ENCODE measurements at regions not wholly inside any gene's neighbourhood (a gene's known extent, or its start where the extent isn't known, plus 50 kb on each side); places are given as distances from the start of the nearest gene placed in this dataset.
"Not testable (repeated sequence)": the region's sequence is repeated elsewhere in the genome, so short reads cannot be mapped to it uniquely, and the experiment has no call there.

DNA sequence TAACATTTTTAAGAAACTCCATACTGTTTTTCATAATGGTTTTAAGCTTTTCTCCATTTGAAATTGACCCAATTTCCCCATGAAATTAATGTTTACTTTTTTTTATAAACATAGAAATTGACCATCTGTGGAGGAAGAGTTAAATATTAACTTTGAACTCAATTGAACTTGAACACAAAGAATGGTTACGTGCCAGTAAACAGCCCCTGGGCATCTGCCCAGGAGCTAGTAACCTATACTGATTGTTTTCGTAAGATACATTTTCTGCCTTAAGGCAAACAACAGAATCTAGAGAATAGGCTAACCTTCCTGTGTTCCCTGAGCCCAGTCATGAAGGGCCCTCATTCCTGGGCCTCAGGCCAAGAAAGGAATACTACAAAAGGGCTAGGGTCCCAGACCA, 235.9 kb downstream of the ZFY start:
- DNase-seq; CTCF ChIA-PET; H3K27ac Mint-ChIP-seq; H3K4me1 Mint-ChIP-seq; POLR2A ChIA-PET; H3K9me3 Mint-ChIP-seq (ENCODE audit: low read depth); H3K4me3 Mint-ChIP-seq; H3K27me3 Mint-ChIP-seq; intact Hi-C loops (cut with DNase I, micrococcal nuclease); ATAC-seq; H3K36me3 Mint-ChIP-seq (ENCODE audit: low read depth): not testable (repeated sequence)

DNA sequence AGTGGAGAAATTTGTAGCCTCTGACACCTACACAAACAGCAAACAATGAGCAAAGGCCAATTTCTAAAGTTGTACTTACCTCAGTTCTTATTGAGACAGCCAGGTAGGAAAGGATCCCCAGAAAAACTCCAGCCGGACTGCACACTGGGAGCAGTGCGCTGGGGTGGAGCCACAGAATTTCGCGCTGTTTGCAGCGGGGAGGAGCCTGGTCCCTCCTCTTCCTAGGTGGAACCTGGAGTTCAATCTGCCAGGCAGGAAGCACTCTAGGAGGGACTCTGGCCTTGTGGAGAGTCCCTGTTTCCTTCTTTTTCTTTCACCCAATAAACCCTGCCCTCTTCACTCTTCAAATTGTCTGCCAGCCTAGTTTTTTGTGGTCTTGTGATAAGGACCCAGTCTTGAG, 259.9 kb downstream of the ZFY start:
- H3K9me3 Mint-ChIP-seq (ENCODE audit: low read depth); intact Hi-C loops (cut with DNase I, micrococcal nuclease); ATAC-seq; DNase-seq; H3K36me3 Mint-ChIP-seq (ENCODE audit: low read depth); CTCF ChIA-PET; H3K4me3 Mint-ChIP-seq; H3K27me3 Mint-ChIP-seq; H3K4me1 Mint-ChIP-seq; POLR2A ChIA-PET; H3K27ac Mint-ChIP-seq: not testable (repeated sequence)

DNA sequence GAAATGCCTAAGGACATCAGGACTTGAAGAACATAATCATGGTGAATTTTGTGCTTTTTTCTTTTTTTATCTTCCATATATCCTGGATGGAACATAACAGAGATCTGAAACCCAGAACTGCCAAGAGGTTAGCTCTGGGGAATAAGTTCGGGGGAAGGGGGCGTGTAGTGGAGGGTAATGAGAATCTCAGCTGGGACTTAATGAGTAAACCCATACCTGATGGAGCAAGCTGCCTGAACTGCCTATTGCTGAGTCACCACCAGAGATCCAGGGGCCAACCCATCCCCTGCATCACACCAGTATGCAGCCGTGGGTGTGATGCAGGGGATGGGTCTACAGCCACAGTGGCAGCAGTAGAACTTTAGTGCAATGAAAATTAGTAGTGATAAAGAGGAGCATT, 267.1 kb downstream of the ZFY start:
- CTCF ChIA-PET; ATAC-seq; POLR2A ChIA-PET; H3K4me1 Mint-ChIP-seq; H3K9me3 Mint-ChIP-seq (ENCODE audit: low read depth); H3K27ac Mint-ChIP-seq; DNase-seq; H3K36me3 Mint-ChIP-seq (ENCODE audit: low read depth); H3K27me3 Mint-ChIP-seq; H3K4me3 Mint-ChIP-seq; intact Hi-C loops (cut with DNase I, micrococcal nuclease): not testable (repeated sequence)

DNA sequence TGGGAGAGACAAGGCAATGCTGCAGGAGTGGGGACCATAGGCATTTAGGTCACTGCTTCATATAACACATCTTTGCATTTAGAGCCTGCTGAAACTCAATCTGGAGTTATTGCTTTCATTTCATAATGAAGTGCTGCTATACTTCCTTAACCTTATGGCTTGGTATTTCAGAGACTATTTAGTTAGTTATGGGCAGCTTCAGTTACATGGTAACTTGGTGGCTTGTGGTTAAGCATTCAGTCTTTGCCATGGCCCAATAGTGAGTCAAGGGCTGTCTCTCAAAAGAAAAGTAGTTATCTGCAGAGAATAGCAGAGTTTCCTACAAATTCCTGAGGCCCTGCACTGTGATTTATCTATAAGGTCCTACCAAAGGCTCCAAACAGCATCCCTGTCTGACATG, 271.6 kb downstream of the ZFY start:
- ATAC-seq; intact Hi-C loops (cut with DNase I, micrococcal nuclease); H3K4me3 Mint-ChIP-seq; H3K27ac Mint-ChIP-seq; CTCF ChIA-PET; H3K9me3 Mint-ChIP-seq (ENCODE audit: low read depth); H3K36me3 Mint-ChIP-seq (ENCODE audit: low read depth); POLR2A ChIA-PET; H3K4me1 Mint-ChIP-seq; DNase-seq; H3K27me3 Mint-ChIP-seq: not testable (repeated sequence)

DNA sequence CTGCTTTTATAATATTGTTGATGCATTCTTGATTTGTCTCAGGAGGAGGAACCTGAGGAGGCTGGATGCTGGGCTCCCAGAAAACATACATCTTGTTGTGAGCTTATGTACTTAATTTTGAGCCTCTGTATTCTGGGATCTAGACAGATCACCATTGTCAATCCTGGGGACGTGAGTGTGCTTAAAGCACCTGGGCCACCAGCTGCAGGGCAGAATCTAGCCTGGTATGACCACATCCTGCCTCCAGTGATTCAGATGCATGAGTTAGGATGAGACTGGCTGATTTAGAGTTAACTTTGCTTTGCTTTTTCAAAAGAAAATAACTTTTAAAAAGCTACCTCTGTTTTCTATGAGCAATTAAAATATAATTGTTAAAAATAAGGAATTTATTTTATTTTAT, 278.0 kb downstream of the ZFY start:
- H3K4me3 Mint-ChIP-seq; H3K4me1 Mint-ChIP-seq; intact Hi-C loops (cut with DNase I, micrococcal nuclease): not testable (repeated sequence)

DNA sequence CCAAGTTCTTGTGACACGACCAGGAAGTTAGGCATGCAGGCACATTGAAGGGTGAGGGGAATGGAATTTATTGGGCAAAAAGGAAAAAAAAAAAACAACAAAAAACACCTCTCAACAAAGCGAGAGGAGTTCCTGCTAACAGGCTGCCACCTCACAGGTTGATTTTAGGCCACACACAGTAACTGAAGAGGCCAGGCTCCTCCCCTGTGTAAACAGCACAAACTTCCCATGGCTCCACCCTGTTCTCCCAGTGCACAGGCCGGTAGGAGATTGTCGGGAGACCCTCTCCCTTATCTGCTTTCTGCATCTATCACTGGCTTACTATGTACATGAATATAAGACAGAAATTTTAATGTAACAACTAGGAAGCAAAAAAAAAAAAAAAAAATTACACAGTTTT, 283.0 kb downstream of the ZFY start:
- not testable (repeated sequence) for H3K9me3 Mint-ChIP-seq (ENCODE audit: low read depth); H3K4me3 Mint-ChIP-seq

More for the DNA sequence above, 278.0 kb downstream of the ZFY start:
- H3K36me3 Mint-ChIP-seq (ENCODE audit: low read depth); H3K9me3 Mint-ChIP-seq (ENCODE audit: low read depth); CTCF ChIA-PET; H3K27ac Mint-ChIP-seq; POLR2A ChIA-PET; H3K27me3 Mint-ChIP-seq; ATAC-seq: not testable (repeated sequence)
- DNase-seq, result peak; percentile 8

DNA sequence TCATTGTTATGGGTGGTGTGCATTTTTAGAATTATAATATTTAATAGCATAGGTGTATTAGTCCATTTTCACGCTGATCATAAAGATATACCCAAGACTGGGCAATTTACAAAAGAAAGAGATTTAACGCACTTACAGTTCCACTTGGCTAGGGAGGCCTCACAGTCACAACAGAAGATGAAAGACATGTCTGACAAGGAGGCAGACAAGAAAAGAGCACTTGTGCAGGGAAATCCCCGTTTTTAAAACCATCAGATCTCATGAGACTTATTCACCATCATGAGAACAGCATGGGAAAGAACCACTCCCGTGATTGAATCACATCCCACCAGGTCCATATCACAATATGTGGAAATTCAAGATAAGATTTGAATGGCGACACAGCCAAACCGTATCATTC, 283.4 kb downstream of the ZFY start:
- CTCF ChIA-PET; H3K4me1 Mint-ChIP-seq; H3K27ac Mint-ChIP-seq; H3K4me3 Mint-ChIP-seq; H3K9me3 Mint-ChIP-seq (ENCODE audit: low read depth); intact Hi-C loops (cut with DNase I, micrococcal nuclease); DNase-seq; H3K36me3 Mint-ChIP-seq (ENCODE audit: low read depth); POLR2A ChIA-PET; H3K27me3 Mint-ChIP-seq: not testable (repeated sequence)
- ATAC-seq, result peak; percentile 19

More for the DNA sequence above, 283.0 kb downstream of the ZFY start:
- DNase-seq; POLR2A ChIA-PET; H3K36me3 Mint-ChIP-seq (ENCODE audit: low read depth); ATAC-seq; H3K27me3 Mint-ChIP-seq; intact Hi-C loops (cut with DNase I, micrococcal nuclease); H3K4me1 Mint-ChIP-seq; CTCF ChIA-PET; H3K27ac Mint-ChIP-seq: not testable (repeated sequence)

DNA sequence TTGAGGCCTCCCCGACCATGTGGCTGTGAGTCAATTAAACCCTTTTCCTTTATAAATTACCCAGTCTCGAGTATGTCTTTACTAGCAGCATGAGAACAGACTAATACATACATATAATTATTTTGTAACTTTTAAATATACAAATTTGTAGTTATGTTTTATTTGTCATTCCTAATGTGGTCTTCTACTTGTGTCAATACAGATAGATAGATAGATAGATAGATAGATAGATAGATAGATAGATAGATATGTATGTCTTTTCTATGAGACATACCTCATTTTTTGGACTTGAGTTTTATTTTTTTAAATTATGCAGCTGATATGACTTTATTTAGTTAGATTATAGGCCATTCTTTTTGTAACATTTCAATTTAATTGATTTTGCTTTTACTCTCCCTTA, 316.0 kb upstream of the TGIF2LY start:
- intact Hi-C loops (cut with DNase I, micrococcal nuclease); ATAC-seq; H3K4me3 Mint-ChIP-seq; H3K36me3 Mint-ChIP-seq (ENCODE audit: low read depth); DNase-seq; H3K9me3 Mint-ChIP-seq (ENCODE audit: low read depth); H3K4me1 Mint-ChIP-seq; POLR2A ChIA-PET; H3K27ac Mint-ChIP-seq; H3K27me3 Mint-ChIP-seq: not testable (repeated sequence)
- CTCF ChIA-PET, result interaction anchor here (0.6 kb wide), 1 partner anchor 455 kb away, joined by 3 read pairs; no protein-coding TSS in a partner anchor

DNA sequence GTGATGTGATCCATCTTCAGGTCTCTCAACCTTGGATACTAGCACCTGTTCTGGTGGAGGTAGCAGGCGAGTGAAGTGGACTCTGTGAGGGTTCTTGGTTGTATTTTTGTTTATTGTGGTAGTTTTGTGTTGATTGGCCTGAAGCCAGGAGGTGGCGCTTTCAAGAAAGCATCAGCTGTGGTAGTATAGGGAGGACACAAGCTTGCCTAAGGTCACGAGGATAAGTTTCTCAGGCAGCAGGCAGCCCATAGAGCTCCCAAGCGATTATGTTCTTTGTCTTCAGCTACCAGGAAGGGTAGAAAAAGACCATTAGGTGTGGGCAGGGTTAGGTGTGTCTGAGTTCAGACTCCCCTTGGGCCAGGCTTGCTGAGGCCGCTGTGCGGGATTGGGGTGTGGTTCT, 290.8 kb upstream of the TGIF2LY start:
- H3K9me3 Mint-ChIP-seq (ENCODE audit: low read depth); H3K27ac Mint-ChIP-seq; POLR2A ChIA-PET; ATAC-seq; H3K27me3 Mint-ChIP-seq; CTCF ChIA-PET; H3K4me1 Mint-ChIP-seq; DNase-seq; intact Hi-C loops (cut with DNase I, micrococcal nuclease); H3K36me3 Mint-ChIP-seq (ENCODE audit: low read depth); H3K4me3 Mint-ChIP-seq: not testable (repeated sequence)

DNA sequence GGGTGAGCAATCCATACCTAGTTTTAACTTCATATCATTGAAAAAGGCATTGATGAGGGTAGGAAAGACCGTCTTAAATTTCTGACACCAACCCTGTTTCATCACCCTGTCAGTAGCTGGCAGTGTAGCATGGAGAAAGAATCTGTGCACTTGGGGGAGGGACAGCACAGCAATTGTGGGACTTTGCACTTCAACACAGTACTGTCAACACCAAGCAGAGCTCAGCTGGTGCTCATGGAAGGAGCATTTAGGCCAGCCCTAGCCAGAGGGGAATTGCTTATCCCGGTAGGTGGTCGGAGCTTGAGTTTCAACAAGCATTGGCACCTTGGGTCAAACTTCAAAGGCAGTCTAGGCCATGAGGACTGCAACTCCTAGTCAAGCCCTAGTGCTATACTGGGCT, 281.6 kb upstream of the TGIF2LY start:
- DNase-seq; POLR2A ChIA-PET; H3K4me1 Mint-ChIP-seq; H3K36me3 Mint-ChIP-seq (ENCODE audit: low read depth); CTCF ChIA-PET; H3K9me3 Mint-ChIP-seq (ENCODE audit: low read depth); H3K27me3 Mint-ChIP-seq; intact Hi-C loops (cut with DNase I, micrococcal nuclease); H3K4me3 Mint-ChIP-seq; H3K27ac Mint-ChIP-seq; ATAC-seq: not testable (repeated sequence)

DNA sequence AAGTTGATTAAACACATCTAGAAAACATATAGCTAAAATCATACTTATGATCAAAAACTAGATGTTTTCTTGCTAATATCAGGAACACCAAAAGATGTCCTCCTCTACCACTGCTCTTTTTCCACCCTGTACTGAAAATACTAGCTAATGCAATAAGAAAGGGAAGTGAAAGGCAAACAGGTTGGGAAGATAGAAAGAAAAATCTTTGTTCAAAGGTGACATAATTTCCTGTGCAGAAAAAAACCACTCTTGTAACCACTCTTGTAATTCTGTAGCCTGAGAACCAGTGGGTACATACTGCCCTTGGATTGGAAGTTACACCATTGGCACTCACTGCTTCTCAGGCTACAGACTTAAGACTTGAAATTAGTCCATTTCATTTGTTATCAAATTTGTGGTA, 258.9 kb upstream of the TGIF2LY start:
- H3K27ac Mint-ChIP-seq, POLR2A ChIA-PET, H3K4me3 Mint-ChIP-seq: not testable (repeated sequence)

DNA sequence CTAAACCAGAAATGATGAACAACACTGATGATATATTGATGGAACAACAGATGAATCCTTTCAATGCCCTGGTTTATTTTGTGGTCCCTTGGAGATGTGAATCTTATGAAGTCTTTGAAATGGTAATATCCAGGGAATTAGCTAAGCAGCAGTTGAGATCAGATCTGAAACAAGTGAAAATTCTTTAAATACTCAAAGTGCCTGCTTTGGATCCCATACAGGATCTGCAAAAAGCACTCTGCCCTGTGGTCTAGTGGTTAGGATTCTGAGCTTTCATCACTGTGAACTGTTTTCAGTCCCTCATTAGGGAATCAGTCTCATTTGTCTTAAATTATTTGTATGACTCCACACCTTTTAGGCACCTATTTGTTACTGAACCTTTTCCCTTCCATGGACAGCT, 211.3 kb upstream of the TGIF2LY start:
- H3K9me3 Mint-ChIP-seq (ENCODE audit: low read depth); intact Hi-C loops (cut with DNase I, micrococcal nuclease); H3K27ac Mint-ChIP-seq; H3K27me3 Mint-ChIP-seq; POLR2A ChIA-PET; DNase-seq; ATAC-seq; H3K4me1 Mint-ChIP-seq; CTCF ChIA-PET; H3K36me3 Mint-ChIP-seq (ENCODE audit: low read depth); H3K4me3 Mint-ChIP-seq: not testable (repeated sequence)

More for the DNA sequence above, 258.9 kb upstream of the TGIF2LY start:
- ATAC-seq; DNase-seq; H3K4me1 Mint-ChIP-seq; H3K36me3 Mint-ChIP-seq (ENCODE audit: low read depth); intact Hi-C loops (cut with DNase I, micrococcal nuclease); H3K27me3 Mint-ChIP-seq; H3K9me3 Mint-ChIP-seq (ENCODE audit: low read depth); CTCF ChIA-PET: not testable (repeated sequence)

DNA sequence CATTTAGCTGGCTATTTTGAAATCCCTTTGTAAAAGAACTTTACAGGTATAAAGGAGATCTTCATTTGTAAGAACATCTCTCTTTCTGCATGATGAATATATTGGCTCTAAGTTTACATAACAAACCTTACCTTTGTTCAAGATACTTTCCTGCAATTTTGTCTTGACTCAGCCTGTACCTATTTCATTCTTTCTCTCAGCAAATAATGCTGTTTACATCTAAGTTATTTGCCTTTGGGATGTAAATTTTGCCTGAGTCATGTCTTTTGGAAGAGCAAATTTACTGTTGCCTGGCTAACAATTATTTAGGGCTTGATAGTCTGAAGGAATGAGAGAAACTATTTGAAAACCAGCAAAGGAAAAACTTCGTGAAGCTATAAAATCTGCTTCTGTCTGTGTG, 210.4 kb upstream of the TGIF2LY start:
- H3K9me3 Mint-ChIP-seq (ENCODE audit: low read depth); CTCF ChIA-PET; DNase-seq; H3K4me3 Mint-ChIP-seq; H3K27ac Mint-ChIP-seq; H3K4me1 Mint-ChIP-seq; intact Hi-C loops (cut with DNase I, micrococcal nuclease); POLR2A ChIA-PET; H3K36me3 Mint-ChIP-seq (ENCODE audit: low read depth); H3K27me3 Mint-ChIP-seq; ATAC-seq: not testable (repeated sequence)

Measured in activated CD4-positive, alpha-beta T cell treated with anti-CD3 and anti-CD28 coated beads for 36 hours (primary cell).